ENCODE measurements at regions not wholly inside any gene's neighbourhood (a gene's known extent, or its start where the extent isn't known, plus 50 kb on each side); places are given as distances from the start of the nearest gene placed in this dataset.
A peak's percentile ranks its signal among the peaks of the same experiment; 100 is the strongest.

DNA sequence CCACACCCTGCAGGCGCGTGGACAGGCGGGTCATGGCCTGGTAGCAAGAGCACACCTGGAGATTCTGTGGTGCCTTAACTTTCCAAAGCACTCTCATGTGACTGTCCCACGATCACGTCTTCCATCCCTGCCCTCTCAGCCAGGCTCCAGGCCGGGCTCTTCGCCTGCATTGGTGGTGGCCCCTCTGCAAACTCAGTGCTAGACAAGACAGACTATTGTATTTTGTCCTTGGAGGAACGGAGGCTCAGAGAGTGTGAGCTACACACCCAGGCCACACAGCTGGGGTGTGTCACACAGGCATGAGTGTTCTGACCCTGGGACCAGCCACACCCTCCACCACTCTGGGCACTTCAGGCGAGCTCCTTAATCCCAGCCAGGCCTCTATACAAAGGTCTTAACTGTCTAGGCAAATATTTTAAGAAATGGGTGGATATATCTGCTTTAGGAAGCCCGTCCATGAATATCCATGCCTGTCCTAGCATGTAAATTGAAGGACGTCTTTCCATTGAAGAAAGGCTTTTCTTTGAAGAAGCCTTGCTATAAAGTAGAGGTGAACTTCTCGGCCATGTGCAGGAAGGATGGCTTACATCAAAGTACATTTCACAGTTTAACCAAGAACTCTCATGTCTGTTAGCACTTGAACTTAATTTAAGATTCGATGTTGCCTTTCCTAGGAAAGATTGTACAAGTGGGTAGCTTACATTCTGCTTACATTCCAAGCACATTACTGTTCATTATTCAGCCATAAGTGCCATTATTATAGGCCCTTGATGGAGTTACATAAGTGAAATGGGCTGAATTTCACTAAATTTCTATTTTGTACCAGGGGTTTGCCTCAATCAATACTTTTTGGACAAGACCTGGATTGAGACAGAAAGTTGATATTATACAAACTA is 263.9 kb downstream of the DLL1 start:
- DNase-seq (ENCODE audit: low spot score), result no peak
- no peak overlapping the region for H3K9ac ChIP-seq (ENCODE audit: low read depth, low read length, poor library complexity)
- no peak overlapping the region for H3K4ac ChIP-seq (ENCODE audit: low read length)
- H4K8ac ChIP-seq (ENCODE audit: low read depth, low read length), result no peak overlapping the region
- no peak overlapping the region for H3K14ac ChIP-seq (ENCODE audit: low read length)
- peak overlapping the region; percentile 89 for H2BK15ac ChIP-seq (ENCODE audit: low read length)
- no peak overlapping the region for H3K23ac ChIP-seq (ENCODE audit: low read depth, low read length, poor library complexity)
- H3K4me2 ChIP-seq (ENCODE audit: insufficient read depth, low read length, poor library complexity, severe bottlenecking), result no peak overlapping the region
- H3K27me3 ChIP-seq (ENCODE audit: control insufficient read depth in 3 of 3, insufficient read depth in 3 of 3, low read depth in 1 of 3, low read length in 3 of 3), result peaks cover 0 to 1% (median 0%) of the 10 kb centered on the region in 3 experiments
- peak overlapping the region; percentile 65 for H2AK5ac ChIP-seq (ENCODE audit: low read depth, low read length)
- H2BK120ac ChIP-seq (ENCODE audit: low read depth, low read length), result no peak overlapping the region
- no peaks in the 10 kb centered on the region for H3K36me3 ChIP-seq (replicated peaks in 1 of 2; ENCODE audit: control insufficient read depth in 2 of 2, insufficient read depth in 2 of 2, low read length in 2 of 2)
- H2BK5ac ChIP-seq (ENCODE audit: low read length), result no peak overlapping the region
- peaks cover 0 to 3% of the 10 kb centered on the region in 2 donors for H3K9me3 ChIP-seq (replicated peaks in 1 of 2; ENCODE audit: control insufficient read depth in 2 of 2, insufficient read depth in 1 of 2, low read depth in 1 of 2, low read length in 2 of 2)
- H2BK12ac ChIP-seq (ENCODE audit: low read length), result no peak overlapping the region
- no peak overlapping the region for H3K4me3 ChIP-seq (ENCODE audit: low read length in 2 of 2)
- H3K79me1 ChIP-seq (ENCODE audit: low read depth, low read length), result no peaks in the 10 kb centered on the region
- no peak overlapping the region for H3K27ac ChIP-seq (replicated peaks; ENCODE audit: low read length)
- peaks cover 0 to 8% of the 10 kb centered on the region in 2 donors for H3K4me1 ChIP-seq (ENCODE audit: control insufficient read depth in 2 of 2, insufficient read depth in 1 of 2, low read depth in 1 of 2, low read length in 2 of 2)
- H4K91ac ChIP-seq (ENCODE audit: low read depth, low read length, poor library complexity), result no peak overlapping the region
- no CpG with 5 or more reads among the region's 13 CpGs for WGBS, 2 donors (ENCODE audit: extremely low coverage in 2 of 2, insufficient read length in 2 of 2, insufficient replicate concordance in 1 of 2)
- no peak overlapping the region for H2AFZ ChIP-seq (ENCODE audit: low read length)
- peak overlapping the region; percentile 53 for H3K18ac ChIP-seq (ENCODE audit: low read length)

DNA sequence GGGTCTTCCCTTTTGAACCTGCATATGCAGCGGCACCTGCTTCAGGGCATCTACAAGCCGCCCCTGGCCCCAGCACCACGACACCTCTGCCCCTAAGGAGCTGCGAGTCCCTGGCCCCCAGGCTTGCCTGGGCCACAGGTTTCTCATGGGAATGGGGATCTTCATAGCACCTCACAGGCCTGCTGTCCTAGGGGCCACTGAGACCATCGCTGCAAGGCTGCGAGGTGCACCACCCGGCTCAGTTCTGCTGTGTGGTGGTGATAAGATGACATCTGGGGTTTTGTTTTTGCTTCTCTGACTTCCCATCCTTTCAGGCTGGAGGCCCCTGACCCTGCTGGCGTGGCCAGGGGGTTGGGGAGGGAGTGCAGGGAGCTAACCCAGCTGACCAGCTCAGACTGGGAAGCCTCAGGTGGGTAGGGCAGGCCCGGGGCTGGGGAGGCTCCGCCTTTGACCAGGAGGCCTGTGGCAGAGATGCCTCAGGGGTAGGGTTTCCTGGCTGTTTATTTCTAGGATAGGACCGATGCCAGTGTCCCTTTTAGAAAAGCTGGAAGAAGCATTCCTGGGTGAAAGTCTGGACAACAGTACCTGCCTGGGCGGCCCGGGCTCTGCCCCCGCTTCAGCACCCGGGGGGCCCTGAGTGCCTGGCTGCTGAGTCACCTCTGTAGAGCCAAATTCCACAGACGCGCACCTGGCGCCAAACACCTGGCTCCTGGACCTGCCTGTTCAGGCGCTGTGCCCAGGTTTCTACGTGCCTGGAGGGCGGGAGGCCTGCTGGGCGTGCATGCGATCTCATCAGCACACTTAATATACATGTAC is 264.7 kb downstream of the DLL1 start:
- Histone ChIP-seq H2BK5ac (ENCODE audit: low read length) (peak overlapping the region; percentile 19), H3K14ac (ENCODE audit: low read length) (no peak overlapping the region), H3K36me3 (replicated peaks in 1 of 2; ENCODE audit: control insufficient read depth in 2 of 2, insufficient read depth in 2 of 2, low read length in 2 of 2) (no peaks in the 10 kb centered on the region), H3K9me3 (replicated peaks in 1 of 2; ENCODE audit: control insufficient read depth in 2 of 2, insufficient read depth in 1 of 2, low read depth in 1 of 2, low read length in 2 of 2) (peaks cover 0 to 4% of the 10 kb centered on the region in 2 donors), H4K8ac (ENCODE audit: low read depth, low read length) (no peak overlapping the region), H2AK5ac (ENCODE audit: low read depth, low read length) (peak overlapping the region; percentile 65), H2BK12ac (ENCODE audit: low read length) (peak overlapping the region; percentile 86), H2BK120ac (ENCODE audit: low read depth, low read length) (no peak overlapping the region), H3K18ac (ENCODE audit: low read length) (peak overlapping the region; percentile 81), H3K27me3 (ENCODE audit: control insufficient read depth in 3 of 3, insufficient read depth in 3 of 3, low read depth in 1 of 3, low read length in 3 of 3) (peaks cover 0 to 1% (median 0%) of the 10 kb centered on the region in 3 experiments), H3K9ac (ENCODE audit: low read depth, low read length, poor library complexity) (no peak overlapping the region), H3K27ac (replicated peaks; ENCODE audit: low read length) (no peak overlapping the region), H3K4ac (ENCODE audit: low read length) (no peak overlapping the region), H3K23ac (ENCODE audit: low read depth, low read length, poor library complexity) (no peak overlapping the region), H3K4me1 (ENCODE audit: control insufficient read depth in 2 of 2, insufficient read depth in 1 of 2, low read depth in 1 of 2, low read length in 2 of 2) (peaks cover 0 to 8% of the 10 kb centered on the region in 2 donors), H2AFZ (ENCODE audit: low read length) (no peak overlapping the region), H2BK15ac (ENCODE audit: low read length) (peak overlapping the region; percentile 89), H3K79me1 (ENCODE audit: low read depth, low read length) (no peaks in the 10 kb centered on the region), H3K4me3 (ENCODE audit: low read length in 2 of 2) (peak overlapping the region in 1 of 2 donors; percentile 32), H4K91ac (ENCODE audit: low read depth, low read length, poor library complexity) (no peak overlapping the region), H3K4me2 (ENCODE audit: insufficient read depth, low read length, poor library complexity, severe bottlenecking) (no peak overlapping the region)
- no peak for DNase-seq (ENCODE audit: low spot score)
- WGBS, 2 donors (ENCODE audit: extremely low coverage in 2 of 2, insufficient read length in 2 of 2, insufficient replicate concordance in 1 of 2), result no CpG with 5 or more reads among the region's 23 CpGs

DNA sequence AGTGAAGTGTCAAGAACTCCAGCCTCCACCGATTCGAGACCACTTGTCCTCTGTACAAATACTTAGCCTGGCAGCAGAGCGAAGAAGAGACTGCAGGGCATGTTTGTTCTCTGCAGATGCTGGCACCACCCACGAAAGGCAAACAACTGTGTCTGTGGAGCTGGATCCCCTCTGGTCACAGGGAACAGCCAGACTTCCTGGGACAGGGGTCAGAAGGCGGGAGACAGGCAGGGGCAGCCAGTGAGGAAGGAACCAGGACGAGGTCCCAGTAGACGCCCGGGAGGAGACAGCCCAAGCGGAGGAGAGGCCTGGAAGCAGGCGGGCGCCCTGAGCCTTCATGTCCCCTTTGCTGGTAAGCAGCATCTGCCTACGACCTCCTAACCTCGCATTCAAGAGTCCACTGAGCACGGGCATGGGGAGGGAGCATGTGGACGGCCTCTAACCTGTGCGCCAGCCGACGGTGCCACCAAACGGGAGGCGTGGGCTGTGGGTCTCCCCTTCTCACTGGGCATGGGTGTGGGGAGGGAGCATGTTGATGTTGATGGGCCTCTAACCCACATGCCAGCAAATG is 265.5 kb downstream of the DLL1 start:
- DNase-seq (ENCODE audit: low spot score), result no peak
- Histone ChIP-seq H3K36me3 (replicated peaks in 1 of 2; ENCODE audit: control insufficient read depth in 2 of 2, insufficient read depth in 2 of 2, low read length in 2 of 2) (no peaks in the 10 kb centered on the region), H3K18ac (ENCODE audit: low read length) (peak overlapping the region; percentile 81), H3K4me1 (ENCODE audit: control insufficient read depth in 2 of 2, insufficient read depth in 1 of 2, low read depth in 1 of 2, low read length in 2 of 2) (peaks cover 0 to 3% of the 10 kb centered on the region in 2 donors), H2BK15ac (ENCODE audit: low read length) (peak overlapping the region; percentile 89), H3K79me1 (ENCODE audit: low read depth, low read length) (no peaks in the 10 kb centered on the region), H2BK120ac (ENCODE audit: low read depth, low read length) (no peak overlapping the region), H3K9ac (ENCODE audit: low read depth, low read length, poor library complexity) (no peak overlapping the region), H2BK5ac (ENCODE audit: low read length) (peak overlapping the region; percentile 26), H3K4me3 (ENCODE audit: low read length in 2 of 2) (peak overlapping the region in 1 of 2 donors; percentile 32), H4K8ac (ENCODE audit: low read depth, low read length) (no peak overlapping the region), H3K27ac (replicated peaks; ENCODE audit: low read length) (no peak overlapping the region), H3K14ac (ENCODE audit: low read length) (no peak overlapping the region), H2BK12ac (ENCODE audit: low read length) (peak overlapping the region; percentile 86), H3K27me3 (ENCODE audit: control insufficient read depth in 3 of 3, insufficient read depth in 3 of 3, low read depth in 1 of 3, low read length in 3 of 3) (peaks cover 0 to 1% (median 0%) of the 10 kb centered on the region in 3 experiments), H3K23ac (ENCODE audit: low read depth, low read length, poor library complexity) (peak overlapping the region; percentile 10), H3K9me3 (replicated peaks in 1 of 2; ENCODE audit: control insufficient read depth in 2 of 2, insufficient read depth in 1 of 2, low read depth in 1 of 2, low read length in 2 of 2) (peaks cover 0 to 4% of the 10 kb centered on the region in 2 donors), H2AK5ac (ENCODE audit: low read depth, low read length) (peak overlapping the region; percentile 65), H2AFZ (ENCODE audit: low read length) (no peak overlapping the region), H3K4me2 (ENCODE audit: insufficient read depth, low read length, poor library complexity, severe bottlenecking) (no peak overlapping the region), H4K91ac (ENCODE audit: low read depth, low read length, poor library complexity) (no peak overlapping the region), H3K4ac (ENCODE audit: low read length) (no peak overlapping the region)
- no CpG with 5 or more reads among the region's 20 CpGs for WGBS, 2 donors (ENCODE audit: extremely low coverage in 2 of 2, insufficient read length in 2 of 2, insufficient replicate concordance in 1 of 2)
